HG03175 (cell line): ENCODE measurements at regions not wholly inside any gene's neighbourhood (a gene's known extent, or its start where the extent isn't known, plus 50 kb on each side); places are given as distances from the start of the nearest gene placed in this dataset.

Experiments used
- ATAC-seq: cut with Tn5 transposase; IDR thresholded peaks from one replicate; pipeline ENCODE4 v1.9.1; 2021; ENCODE audit warnings: mild to moderate bottlenecking, moderate library complexity; ENCODE audit not compliant: unreplicated experiment

- ATAC-seq: no peak
These were observed 114.0 kb downstream of the NSG2 start for GRCh38 chr5:174159327-174160114.

- no peak for ATAC-seq
These were observed 119.9 kb downstream of the NSG2 start for GRCh38 chr5:174165406-174165805.

GRCh38 chr5:174166231-174167079, 120.9 kb downstream of the NSG2 start:
- ATAC-seq: no peak

GRCh38 chr5:174167080-174167910, 121.8 kb downstream of the NSG2 start:
- ATAC-seq: no peak

- ATAC-seq: no peak
These were observed 126.6 kb downstream of the NSG2 start for GRCh38 chr5:174172152-174172551.

- ATAC-seq: no peak
These were observed 127.1 kb downstream of the NSG2 start for GRCh38 chr5:174172566-174172965.

GRCh38 chr5:174173766-174174165, 128.3 kb downstream of the NSG2 start:
- ATAC-seq: no peak

- no peak for ATAC-seq
These were observed 130.3 kb downstream of the NSG2 start for GRCh38 chr5:174175716-174176268.

GRCh38 chr5:174176511-174176910, 131.0 kb downstream of the NSG2 start:
- no peak for ATAC-seq

GRCh38 chr5:174177531-174177930, 132.0 kb downstream of the NSG2 start:
- no peak for ATAC-seq

GRCh38 chr5:174177976-174178605, 132.6 kb downstream of the NSG2 start:
- no peak for ATAC-seq

GRCh38 chr5:174180639-174181038, 135.1 kb downstream of the NSG2 start:
- no peak for ATAC-seq

- ATAC-seq: no peak
These were observed 136.6 kb downstream of the NSG2 start for GRCh38 chr5:174182111-174182510.

- no peak for ATAC-seq
These were observed 138.2 kb downstream of the NSG2 start for GRCh38 chr5:174183701-174184100.

GRCh38 chr5:174185506-174185905, 140.0 kb downstream of the NSG2 start:
- no peak for ATAC-seq

- no peak for ATAC-seq
These were observed 140.7 kb downstream of the NSG2 start for GRCh38 chr5:174186096-174186695.

- ATAC-seq: no peak
These were observed 141.5 kb downstream of the NSG2 start for GRCh38 chr5:174187001-174187400.

GRCh38 chr5:174187481-174187880, 142.0 kb downstream of the NSG2 start:
- ATAC-seq: no peak

GRCh38 chr5:174188295-174188694, 142.8 kb downstream of the NSG2 start:
- ATAC-seq: no peak
